ENCODE measurements at regions not wholly inside any gene's neighbourhood (a gene's known extent, or its start where the extent isn't known, plus 50 kb on each side); places are given as distances from the start of the nearest gene placed in this dataset.
A peak's percentile ranks its signal among the peaks of the same experiment; 100 is the strongest.
"Not testable (repeated sequence)": the region's sequence is repeated elsewhere in the genome, so short reads cannot be mapped to it uniquely, and the experiment has no call there.

GRCh38 chr3:102032491-102033383 is 183.4 kb downstream of the NFKBIZ start:
- no peak for DNase-seq (ENCODE audit: low read depth in 3 of 3, low spot score in 2 of 3)

GRCh38 chr3:102034639-102035451 is 185.5 kb downstream of the NFKBIZ start:
- no peak for DNase-seq (ENCODE audit: low read depth in 3 of 3, low spot score in 2 of 3)

- DNase-seq (ENCODE audit: low read depth in 3 of 3, low spot score in 2 of 3) = no peak
These were observed 186.7 kb downstream of the NFKBIZ start for GRCh38 chr3:102036017-102036416.

- DNase-seq (ENCODE audit: low read depth in 3 of 3, low spot score in 2 of 3) = no peak
These were observed 187.2 kb downstream of the NFKBIZ start for GRCh38 chr3:102036472-102036871.

GRCh38 chr3:102037209-102037608 is 187.9 kb downstream of the NFKBIZ start:
- no peak for DNase-seq (ENCODE audit: low read depth in 3 of 3, low spot score in 2 of 3)

GRCh38 chr3:102037791-102038190 is 188.5 kb downstream of the NFKBIZ start:
- DNase-seq (ENCODE audit: low read depth in 3 of 3, low spot score in 2 of 3) = no peak

GRCh38 chr3:102038477-102039142 is 189.3 kb downstream of the NFKBIZ start:
- DNase-seq (ENCODE audit: low read depth in 3 of 3, low spot score in 2 of 3) = no peak

GRCh38 chr3:102040144-102040543 is 190.8 kb downstream of the NFKBIZ start:
- not testable (repeated sequence) for DNase-seq (ENCODE audit: low read depth in 3 of 3, low spot score in 2 of 3)

GRCh38 chr3:102053375-102053989 is 204.2 kb downstream of the NFKBIZ start:
- DNase-seq (ENCODE audit: low read depth in 3 of 3, low spot score in 2 of 3) = no peak

- no peak for DNase-seq (ENCODE audit: low read depth in 3 of 3, low spot score in 2 of 3)
These were observed 205.3 kb downstream of the NFKBIZ start for GRCh38 chr3:102054543-102055080.

- DNase-seq (ENCODE audit: low read depth in 3 of 3, low spot score in 2 of 3) = no peak
These were observed 208.6 kb downstream of the NFKBIZ start for GRCh38 chr3:102057781-102058421.

- no peak for DNase-seq (ENCODE audit: low read depth in 3 of 3, low spot score in 2 of 3)
These were observed 210.0 kb downstream of the NFKBIZ start for GRCh38 chr3:102059145-102059943.

- no peak for DNase-seq (ENCODE audit: low read depth in 3 of 3, low spot score in 2 of 3)
These were observed 211.5 kb downstream of the NFKBIZ start for GRCh38 chr3:102060814-102061213.

- no peak for DNase-seq (ENCODE audit: low read depth in 3 of 3, low spot score in 2 of 3)
These were observed 214.3 kb downstream of the NFKBIZ start for GRCh38 chr3:102063572-102063971.

GRCh38 chr3:102066470-102066869 is 217.2 kb downstream of the NFKBIZ start:
- no peak for DNase-seq (ENCODE audit: low read depth in 3 of 3, low spot score in 2 of 3)

GRCh38 chr3:102068327-102068726 is 219.0 kb downstream of the NFKBIZ start:
- no peak for DNase-seq (ENCODE audit: low read depth in 3 of 3, low spot score in 2 of 3)

GRCh38 chr3:102068736-102069135 is 219.4 kb downstream of the NFKBIZ start:
- no peak for DNase-seq (ENCODE audit: low read depth in 3 of 3, low spot score in 2 of 3)

- DNase-seq (ENCODE audit: low read depth in 3 of 3, low spot score in 2 of 3) = no peak
These were observed 219.9 kb downstream of the NFKBIZ start for GRCh38 chr3:102069211-102069662.

GRCh38 chr3:102074946-102075345 is 225.6 kb downstream of the NFKBIZ start:
- peak; percentile 25 to 51 (median 29) for DNase-seq (ENCODE audit: low read depth in 3 of 3, low spot score in 2 of 3)

Measured in right renal cortex interstitium (tissue), 3 donors.